ENCODE measurements at regions not wholly inside any gene's neighbourhood (a gene's known extent, or its start where the extent isn't known, plus 50 kb on each side); places are given as distances from the start of the nearest gene placed in this dataset.

DNA sequence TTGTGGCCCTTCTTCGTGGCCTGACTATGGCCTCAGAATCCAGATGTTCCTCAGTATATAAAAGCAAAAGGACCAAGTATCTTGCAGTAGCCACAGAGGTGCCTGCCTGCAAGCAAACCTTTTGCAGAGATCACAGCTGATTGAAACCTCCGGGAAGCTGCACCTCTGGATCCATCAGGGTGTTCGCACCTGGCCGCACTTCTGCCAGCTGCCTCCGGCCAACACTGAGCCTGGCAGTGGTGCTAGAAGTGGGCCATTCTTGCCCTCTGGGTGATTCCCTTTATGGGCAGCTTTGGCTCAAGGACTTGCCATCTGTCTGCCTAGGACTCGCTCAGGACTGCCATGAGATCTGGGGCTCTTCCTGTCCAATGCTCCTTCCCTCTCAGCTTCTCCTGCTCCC, 214.6 kb upstream of the ECI2 start (continued):
- no peak for TF ChIP-seq MAX (CRISPR knock-in tag; IDR thresholded peaks at IDR 0.05)
- TF ChIP-seq, protein P1, sequence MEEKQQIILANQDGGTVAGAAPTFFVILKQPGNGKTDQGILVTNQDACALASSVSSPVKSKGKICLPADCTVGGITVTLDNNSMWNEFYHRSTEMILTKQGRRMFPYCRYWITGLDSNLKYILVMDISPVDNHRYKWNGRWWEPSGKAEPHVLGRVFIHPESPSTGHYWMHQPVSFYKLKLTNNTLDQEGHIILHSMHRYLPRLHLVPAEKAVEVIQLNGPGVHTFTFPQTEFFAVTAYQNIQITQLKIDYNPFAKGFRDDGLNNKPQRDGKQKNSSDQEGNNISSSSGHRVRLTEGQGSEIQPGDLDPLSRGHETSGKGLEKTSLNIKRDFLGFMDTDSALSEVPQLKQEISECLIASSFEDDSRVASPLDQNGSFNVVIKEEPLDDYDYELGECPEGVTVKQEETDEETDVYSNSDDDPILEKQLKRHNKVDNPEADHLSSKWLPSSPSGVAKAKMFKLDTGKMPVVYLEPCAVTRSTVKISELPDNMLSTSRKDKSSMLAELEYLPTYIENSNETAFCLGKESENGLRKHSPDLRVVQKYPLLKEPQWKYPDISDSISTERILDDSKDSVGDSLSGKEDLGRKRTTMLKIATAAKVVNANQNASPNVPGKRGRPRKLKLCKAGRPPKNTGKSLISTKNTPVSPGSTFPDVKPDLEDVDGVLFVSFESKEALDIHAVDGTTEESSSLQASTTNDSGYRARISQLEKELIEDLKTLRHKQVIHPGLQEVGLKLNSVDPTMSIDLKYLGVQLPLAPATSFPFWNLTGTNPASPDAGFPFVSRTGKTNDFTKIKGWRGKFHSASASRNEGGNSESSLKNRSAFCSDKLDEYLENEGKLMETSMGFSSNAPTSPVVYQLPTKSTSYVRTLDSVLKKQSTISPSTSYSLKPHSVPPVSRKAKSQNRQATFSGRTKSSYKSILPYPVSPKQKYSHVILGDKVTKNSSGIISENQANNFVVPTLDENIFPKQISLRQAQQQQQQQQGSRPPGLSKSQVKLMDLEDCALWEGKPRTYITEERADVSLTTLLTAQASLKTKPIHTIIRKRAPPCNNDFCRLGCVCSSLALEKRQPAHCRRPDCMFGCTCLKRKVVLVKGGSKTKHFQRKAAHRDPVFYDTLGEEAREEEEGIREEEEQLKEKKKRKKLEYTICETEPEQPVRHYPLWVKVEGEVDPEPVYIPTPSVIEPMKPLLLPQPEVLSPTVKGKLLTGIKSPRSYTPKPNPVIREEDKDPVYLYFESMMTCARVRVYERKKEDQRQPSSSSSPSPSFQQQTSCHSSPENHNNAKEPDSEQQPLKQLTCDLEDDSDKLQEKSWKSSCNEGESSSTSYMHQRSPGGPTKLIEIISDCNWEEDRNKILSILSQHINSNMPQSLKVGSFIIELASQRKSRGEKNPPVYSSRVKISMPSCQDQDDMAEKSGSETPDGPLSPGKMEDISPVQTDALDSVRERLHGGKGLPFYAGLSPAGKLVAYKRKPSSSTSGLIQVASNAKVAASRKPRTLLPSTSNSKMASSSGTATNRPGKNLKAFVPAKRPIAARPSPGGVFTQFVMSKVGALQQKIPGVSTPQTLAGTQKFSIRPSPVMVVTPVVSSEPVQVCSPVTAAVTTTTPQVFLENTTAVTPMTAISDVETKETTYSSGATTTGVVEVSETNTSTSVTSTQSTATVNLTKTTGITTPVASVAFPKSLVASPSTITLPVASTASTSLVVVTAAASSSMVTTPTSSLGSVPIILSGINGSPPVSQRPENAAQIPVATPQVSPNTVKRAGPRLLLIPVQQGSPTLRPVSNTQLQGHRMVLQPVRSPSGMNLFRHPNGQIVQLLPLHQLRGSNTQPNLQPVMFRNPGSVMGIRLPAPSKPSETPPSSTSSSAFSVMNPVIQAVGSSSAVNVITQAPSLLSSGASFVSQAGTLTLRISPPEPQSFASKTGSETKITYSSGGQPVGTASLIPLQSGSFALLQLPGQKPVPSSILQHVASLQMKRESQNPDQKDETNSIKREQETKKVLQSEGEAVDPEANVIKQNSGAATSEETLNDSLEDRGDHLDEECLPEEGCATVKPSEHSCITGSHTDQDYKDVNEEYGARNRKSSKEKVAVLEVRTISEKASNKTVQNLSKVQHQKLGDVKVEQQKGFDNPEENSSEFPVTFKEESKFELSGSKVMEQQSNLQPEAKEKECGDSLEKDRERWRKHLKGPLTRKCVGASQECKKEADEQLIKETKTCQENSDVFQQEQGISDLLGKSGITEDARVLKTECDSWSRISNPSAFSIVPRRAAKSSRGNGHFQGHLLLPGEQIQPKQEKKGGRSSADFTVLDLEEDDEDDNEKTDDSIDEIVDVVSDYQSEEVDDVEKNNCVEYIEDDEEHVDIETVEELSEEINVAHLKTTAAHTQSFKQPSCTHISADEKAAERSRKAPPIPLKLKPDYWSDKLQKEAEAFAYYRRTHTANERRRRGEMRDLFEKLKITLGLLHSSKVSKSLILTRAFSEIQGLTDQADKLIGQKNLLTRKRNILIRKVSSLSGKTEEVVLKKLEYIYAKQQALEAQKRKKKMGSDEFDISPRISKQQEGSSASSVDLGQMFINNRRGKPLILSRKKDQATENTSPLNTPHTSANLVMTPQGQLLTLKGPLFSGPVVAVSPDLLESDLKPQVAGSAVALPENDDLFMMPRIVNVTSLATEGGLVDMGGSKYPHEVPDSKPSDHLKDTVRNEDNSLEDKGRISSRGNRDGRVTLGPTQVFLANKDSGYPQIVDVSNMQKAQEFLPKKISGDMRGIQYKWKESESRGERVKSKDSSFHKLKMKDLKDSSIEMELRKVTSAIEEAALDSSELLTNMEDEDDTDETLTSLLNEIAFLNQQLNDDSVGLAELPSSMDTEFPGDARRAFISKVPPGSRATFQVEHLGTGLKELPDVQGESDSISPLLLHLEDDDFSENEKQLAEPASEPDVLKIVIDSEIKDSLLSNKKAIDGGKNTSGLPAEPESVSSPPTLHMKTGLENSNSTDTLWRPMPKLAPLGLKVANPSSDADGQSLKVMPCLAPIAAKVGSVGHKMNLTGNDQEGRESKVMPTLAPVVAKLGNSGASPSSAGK (IDR thresholded peaks at IDR 0.05): no peak
- no peak for TF ChIP-seq ZNF184 (CRISPR knock-in tag; IDR thresholded peaks at IDR 0.05)
- TF ChIP-seq ZNF561 (CRISPR knock-in tag; conservative IDR thresholded peaks at IDR 0.05): no peak
- no peak for TF ChIP-seq ZNF384 (IDR thresholded peaks at IDR 0.05; ENCODE audit: low read depth, low read length)
- TF ChIP-seq ETS2 (tag; IDR thresholded peaks at IDR 0.05; ENCODE audit: borderline replicate concordance, poor library complexity, severe bottlenecking): no peak
- no peak for TF ChIP-seq DMBX1 (CRISPR knock-in tag; IDR thresholded peaks at IDR 0.05; ENCODE audit: borderline replicate concordance)

All from K562 (cell line).